ENCODE measurements at regions not wholly inside any gene's neighbourhood (a gene's known extent, or its start where the extent isn't known, plus 50 kb on each side); places are given as distances from the start of the nearest gene placed in this dataset.
"Not testable (repeated sequence)": the region's sequence is repeated elsewhere in the genome, so short reads cannot be mapped to it uniquely, and the experiment has no call there.

- no peak for TF ChIP-seq POLR2A (IDR thresholded peaks at IDR 0.05)
- no peak for TF ChIP-seq CTCF (IDR thresholded peaks at IDR 0.05)
- WGBS, 2 donors: 63 to 78% methylated on average over 2 to 5 of the region's 5 CpGs
- intact Hi-C loops (cut with DNase I; ENCODE audit: low total_unique reads): no loop called here
- no peak for DNase-seq (ENCODE audit: low spot score in 2 of 2)
- no peak overlapping the region for H3K4me3 ChIP-seq (ENCODE audit: low read depth, poor library complexity, severe bottlenecking)
Observed at GRCh38 chr14:101322223-101322622, 239.1 kb upstream of the DIO3 start.

GRCh38 chr14:101323111-101323510 lies 238.2 kb upstream of the DIO3 start:
- intact Hi-C loops (cut with DNase I; ENCODE audit: low total_unique reads): no loop called here
- TF ChIP-seq CTCF (IDR thresholded peaks at IDR 0.05) (no peak), POLR2A (IDR thresholded peaks at IDR 0.05) (no peak)
- no peak overlapping the region for H3K4me3 ChIP-seq (ENCODE audit: low read depth, poor library complexity, severe bottlenecking)
- no peak for DNase-seq (ENCODE audit: low spot score in 2 of 2)
- WGBS, 2 donors: 88% methylated on average over 4 of the region's 4 CpGs

GRCh38 chr14:101323614-101324235 lies 237.6 kb upstream of the DIO3 start:
- H3K4me3 ChIP-seq (ENCODE audit: low read depth, poor library complexity, severe bottlenecking); intact Hi-C loops (cut with DNase I; ENCODE audit: low total_unique reads); DNase-seq (ENCODE audit: low spot score in 2 of 2): not testable (repeated sequence)
- WGBS, 2 donors: 88 to 92% methylated on average over 7 of the region's 7 CpGs

GRCh38 chr14:101325319-101325718 lies 236.0 kb upstream of the DIO3 start:
- intact Hi-C loops (cut with DNase I; ENCODE audit: low total_unique reads): no loop called here
- TF ChIP-seq CTCF (IDR thresholded peaks at IDR 0.05) (no peak), POLR2A (IDR thresholded peaks at IDR 0.05) (no peak)
- 73 to 79% methylated on average over 4 of the region's 4 CpGs for WGBS, 2 donors
- no peak for DNase-seq (ENCODE audit: low spot score in 2 of 2)
- H3K4me3 ChIP-seq (ENCODE audit: low read depth, poor library complexity, severe bottlenecking): no peak overlapping the region

- 70% methylated on average over 10 of the region's 10 CpGs for WGBS, 2 donors
- TF ChIP-seq POLR2A (IDR thresholded peaks at IDR 0.05) (no peak), CTCF (IDR thresholded peaks at IDR 0.05) (no peak)
- no peak for DNase-seq (ENCODE audit: low spot score in 2 of 2)
- H3K4me3 ChIP-seq (ENCODE audit: low read depth, poor library complexity, severe bottlenecking): no peak overlapping the region
- intact Hi-C loops (cut with DNase I; ENCODE audit: low total_unique reads): no loop called here
Observed at GRCh38 chr14:101328412-101329028, 232.8 kb upstream of the DIO3 start.

GRCh38 chr14:101330416-101331140 lies 230.7 kb upstream of the DIO3 start:
- 87 to 88% methylated on average over 22 of the region's 22 CpGs for WGBS, 2 donors
- intact Hi-C loops (cut with DNase I; ENCODE audit: low total_unique reads): no loop called here

More at GRCh38 chr14:101330416-101331140, 230.7 kb upstream of the DIO3 start:
- TF ChIP-seq POLR2A (IDR thresholded peaks at IDR 0.05): no peak
- no peak for TF ChIP-seq CTCF (IDR thresholded peaks at IDR 0.05)
- no peak for DNase-seq (ENCODE audit: low spot score in 2 of 2)
- no peak overlapping the region for H3K4me3 ChIP-seq (ENCODE audit: low read depth, poor library complexity, severe bottlenecking)
